HEK293 (cell line): ENCODE measurements at regions not wholly inside any gene's neighbourhood (a gene's known extent, or its start where the extent isn't known, plus 50 kb on each side); places are given as distances from the start of the nearest gene placed in this dataset.

ENCODE experiments used
- CTCF ChIA-PET: fragments of 350-600 bp; formaldehyde crosslinking; extraction: SDS; loops from one replicate; lab custom pipeline; 2021; ENCODE audit warnings: antibody characterized with exemption; lab: Yijun Ruan, JAX
- POLR2A ChIA-PET: fragments of 300-600 bp; formaldehyde crosslinking; extraction: SDS; loops from one replicate; lab custom pipeline; 2020; ENCODE audit warnings: antibody characterized with exemption, inconsistent platforms; lab: Yijun Ruan, JAX
- H3K27ac ChIP-seq: fragments of 200-500 bp; sonication (Bioruptor generic); 2 replicates; pipeline ENCODE4 v1.5.1; 2014; ENCODE audit warnings: low read depth, low read length, control low read depth, inconsistent platforms; ENCODE audit errors: extremely low read depth
- H3K36me3 ChIP-seq, 2 experiments: fragments of 200-500 bp in 1 of 2; sonication (Bioruptor generic) in 1 of 2; 1 replicate in 1 of 2; 2 replicates in 1 of 2; pipeline ENCODE4 v1.5.1; 2014 to 2017; ENCODE audit warnings: inconsistent platforms in 2 of 2, low read length in 2 of 2; ENCODE audit not compliant: control insufficient read depth in 2 of 2, insufficient read depth in 1 of 2
- H3K4me1 ChIP-seq: fragments of 200-500 bp; sonication (Bioruptor generic); 2 replicates; pipeline ENCODE4 v1.5.1; 2014; ENCODE audit warnings: mild to moderate bottlenecking, low read length, inconsistent platforms; ENCODE audit not compliant: control insufficient read depth, insufficient read depth
- H3K4me3 ChIP-seq: 2 replicates; pipeline ENCODE4 v1.5.1; 2011; ENCODE audit warnings: low read depth, mild to moderate bottlenecking, control low read depth, low read length, moderate library complexity
- H3K9me3 ChIP-seq: fragments of 200-500 bp; sonication (Bioruptor generic); 2 replicates; pipeline ENCODE4 v1.5.1; 2014; ENCODE audit warnings: low read depth, low read length, inconsistent platforms; ENCODE audit not compliant: control insufficient read depth, insufficient read depth
- GLIS2 ChIP-seq: fragments of 450-650 bp; formaldehyde crosslinking; IDR thresholded peaks from 2 replicates; pipeline ENCODE4 v1.5.1; 2016; ENCODE audit warnings: missing biosample characterization, missing genetic modification characterization
- KLF1 ChIP-seq: fragments of 450-650 bp; formaldehyde crosslinking; IDR thresholded peaks from 2 replicates; pipeline ENCODE4 v1.5.1; 2016; ENCODE audit warnings: missing biosample characterization, missing genetic modification characterization
- KLF7 ChIP-seq: fragments of 450-650 bp; formaldehyde crosslinking; IDR thresholded peaks from 2 replicates; pipeline ENCODE4 v1.5.1; 2016; ENCODE audit warnings: missing biosample characterization, missing genetic modification characterization, borderline replicate concordance
- PATZ1 ChIP-seq: fragments of 450-650 bp; formaldehyde crosslinking; IDR thresholded peaks from 2 replicates; pipeline ENCODE4 v1.5.1; 2016; ENCODE audit warnings: missing biosample characterization, missing genetic modification characterization
- PBX3 ChIP-seq: sonication (generic); formaldehyde crosslinking; IDR thresholded peaks from 2 replicates; pipeline ENCODE4 v1.8.1; 2022; ENCODE audit warnings: mild to moderate bottlenecking, moderate library complexity, missing genetic modification reagents
- REPIN1 ChIP-seq: fragments of 450-650 bp; formaldehyde crosslinking; IDR thresholded peaks from 2 replicates; pipeline ENCODE4 v1.5.1; 2017; ENCODE audit warnings: missing biosample characterization, missing genetic modification characterization, low read depth
- TRIM28 ChIP-seq: IDR thresholded peaks from 2 replicates; pipeline ENCODE4 v1.6.1; 2011; ENCODE audit warnings: low read length, control low read depth, borderline replicate concordance
- ZBTB11 ChIP-seq: fragments of 450-650 bp; formaldehyde crosslinking; conservative IDR thresholded peaks from 2 replicates; pipeline ENCODE4 v1.5.1; 2016; ENCODE audit warnings: low read depth, missing biosample characterization, missing genetic modification characterization
- ZBTB17 ChIP-seq: fragments of 450-650 bp; formaldehyde crosslinking; IDR thresholded peaks from 2 replicates; pipeline ENCODE4 v1.5.1; 2016; ENCODE audit warnings: missing biosample characterization, missing genetic modification characterization
- ZBTB49 ChIP-seq: fragments of 450-650 bp; formaldehyde crosslinking; IDR thresholded peaks from 2 replicates; pipeline ENCODE4 v1.5.1; 2016; ENCODE audit warnings: missing biosample characterization, missing genetic modification characterization, low read depth
- ZBTB8A ChIP-seq: fragments of 450-650 bp; formaldehyde crosslinking; IDR thresholded peaks from 2 replicates; pipeline ENCODE4 v1.5.1; 2016; ENCODE audit warnings: missing biosample characterization, missing genetic modification characterization
- ZNF146 ChIP-seq: fragments of 450-650 bp; formaldehyde crosslinking; IDR thresholded peaks from 2 replicates; pipeline ENCODE4 v1.5.1; 2016; ENCODE audit warnings: missing biosample characterization, missing genetic modification characterization
- ZNF19 ChIP-seq: fragments of 450-650 bp; formaldehyde crosslinking; IDR thresholded peaks from 2 replicates; pipeline ENCODE4; 2016; ENCODE audit warnings: missing biosample characterization, missing genetic modification characterization, low read depth
- ZNF2 ChIP-seq: fragments of 450-650 bp; formaldehyde crosslinking; IDR thresholded peaks from 2 replicates; pipeline ENCODE4 v1.5.1; 2016; ENCODE audit warnings: missing biosample characterization, missing genetic modification characterization
- ZNF248 ChIP-seq: fragments of 450-650 bp; formaldehyde crosslinking; IDR thresholded peaks from 2 replicates; pipeline ENCODE4 v1.5.1; 2017; ENCODE audit warnings: missing biosample characterization, missing genetic modification characterization
- ZNF366 ChIP-seq: fragments of 450-650 bp; formaldehyde crosslinking; conservative IDR thresholded peaks from 2 replicates; pipeline ENCODE4 v1.5.1; 2016; ENCODE audit warnings: missing biosample characterization, missing genetic modification characterization
- ZNF510 ChIP-seq: fragments of 450-650 bp; formaldehyde crosslinking; IDR thresholded peaks from 2 replicates; pipeline ENCODE4 v1.5.1; 2018; ENCODE audit warnings: mild to moderate bottlenecking, missing genetic modification characterization, missing biosample characterization; ENCODE audit not compliant: insufficient replicate concordance
- ZNF513 ChIP-seq: fragments of 450-650 bp; IDR thresholded peaks from 2 replicates; pipeline ENCODE4 v1.5.1; 2018; ENCODE audit warnings: missing biosample characterization, missing genetic modification characterization
- ZNF837 ChIP-seq: fragments of 450-650 bp; formaldehyde crosslinking; IDR thresholded peaks from 2 replicates; pipeline ENCODE4 v1.5.1; 2016; ENCODE audit warnings: missing biosample characterization, missing genetic modification characterization

GRCh38 chr2:167489325-167489724 lies 601.0 kb downstream of the XIRP2 start:
- no peaks in the 10 kb centered on the region for H3K36me3 ChIP-seq
- ChIA-PET CTCF (no interaction called here), POLR2A (no interaction called here)
- no peak overlapping the region for H3K4me3 ChIP-seq
- H3K9me3 ChIP-seq: no peaks in the 10 kb centered on the region
- TF ChIP-seq ZNF146 (tag by site-specific recombination) (no peak), ZNF513 (tag by site-specific recombination) (no peak), ZBTB17 (tag by site-specific recombination) (no peak), ZNF248 (no peak), GLIS2 (tag by site-specific recombination) (no peak), ZNF837 (tag by site-specific recombination) (no peak), ZNF19 (tag by site-specific recombination) (no peak), ZNF2 (tag by site-specific recombination) (no peak), REPIN1 (no peak), ZNF366 (tag by site-specific recombination) (no peak), TRIM28 (no peak), KLF7 (tag by site-specific recombination) (no peak), ZBTB49 (tag by site-specific recombination) (no peak), KLF1 (no peak), PBX3 (CRISPR knock-in tag) (no peak), PATZ1 (tag by site-specific recombination) (no peak), ZBTB11 (tag by site-specific recombination) (no peak), ZBTB8A (no peak), ZNF510 (tag by site-specific recombination) (no peak)
- no peaks in the 10 kb centered on the region for H3K4me1 ChIP-seq
- no peak overlapping the region for H3K27ac ChIP-seq
